Spinal cord (tissue), 9 donors: ENCODE measurements at regions not wholly inside any gene's neighbourhood (a gene's known extent, or its start where the extent isn't known, plus 50 kb on each side); places are given as distances from the start of the nearest gene placed in this dataset.

ENCODE experiments used
- DNase-seq, 6 donors: peaks; one replicate each; pipeline versions ENCODE4 v3.0.0 to v3.0.0-alpha.2; 2013 to 2015; ENCODE audit warnings: low spot score in 6 of 6, low read depth in 4 of 6
- H3K27ac ChIP-seq: one replicate; pipeline ENCODE4 v1.5.1; 2013; ENCODE audit warnings: low read depth, low read length, control low read depth
- H3K27me3 ChIP-seq: one replicate; pipeline ENCODE4 v1.6.1; 2013; ENCODE audit warnings: low read length; ENCODE audit not compliant: control insufficient read depth, insufficient read depth
- H3K36me3 ChIP-seq: one replicate; pipeline ENCODE4 v1.6.1; 2013; ENCODE audit warnings: low read length; ENCODE audit not compliant: control insufficient read depth, insufficient read depth
- H3K4me1 ChIP-seq: one replicate; pipeline ENCODE4 v1.6.1; 2013; ENCODE audit warnings: low read length; ENCODE audit not compliant: control insufficient read depth, insufficient read depth
- H3K4me3 ChIP-seq: one replicate; pipeline ENCODE4 v1.5.1; 2013; ENCODE audit warnings: low read depth, low read length, control low read depth
- H3K9me3 ChIP-seq: one replicate; pipeline ENCODE4 v1.6.1; 2013; ENCODE audit warnings: low read length; ENCODE audit not compliant: control insufficient read depth, insufficient read depth
- WGBS: methylation state at CpG from one replicate; pipeline ENCODE4 v1.1.5; 2013; ENCODE audit warnings: missing lambda C conversion rate; ENCODE audit not compliant: insufficient coverage; 5-methylcytosine and 5-hydroxymethylcytosine counted together
- donor health status: healthy.

DNA sequence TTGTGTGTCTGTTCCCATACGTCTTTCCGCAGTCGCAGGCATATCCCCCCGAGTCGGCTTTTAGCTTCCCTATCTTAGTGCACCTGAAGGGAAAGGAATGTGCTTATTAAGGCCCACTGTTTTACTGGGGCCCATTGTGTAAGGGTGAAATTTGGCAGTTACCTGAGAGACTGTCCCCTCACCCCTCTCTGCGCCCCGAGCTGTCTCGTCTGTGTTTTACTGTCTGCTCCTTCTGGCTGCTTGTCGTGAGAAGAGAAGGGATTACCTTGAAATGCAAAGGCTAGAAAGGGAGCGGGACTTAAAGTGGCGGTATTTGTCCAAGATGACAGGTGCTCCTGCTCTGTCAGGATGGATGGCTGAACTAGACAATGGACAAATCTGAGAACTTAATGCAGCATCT is 233.0 kb upstream of the POU1F1 start:
- H3K36me3 ChIP-seq: no peaks in the 10 kb centered on the region
- peak in 2 of 6 donors; percentile 9 to 17 for DNase-seq
- H3K4me3 ChIP-seq: no peak overlapping the region
- no peaks in the 10 kb centered on the region for H3K9me3 ChIP-seq
- 71% methylated on average over 4 of the region's 11 CpGs for WGBS
- no peaks in the 10 kb centered on the region for H3K4me1 ChIP-seq
- H3K27ac ChIP-seq: no peak overlapping the region
- no peaks in the 10 kb centered on the region for H3K27me3 ChIP-seq

DNA sequence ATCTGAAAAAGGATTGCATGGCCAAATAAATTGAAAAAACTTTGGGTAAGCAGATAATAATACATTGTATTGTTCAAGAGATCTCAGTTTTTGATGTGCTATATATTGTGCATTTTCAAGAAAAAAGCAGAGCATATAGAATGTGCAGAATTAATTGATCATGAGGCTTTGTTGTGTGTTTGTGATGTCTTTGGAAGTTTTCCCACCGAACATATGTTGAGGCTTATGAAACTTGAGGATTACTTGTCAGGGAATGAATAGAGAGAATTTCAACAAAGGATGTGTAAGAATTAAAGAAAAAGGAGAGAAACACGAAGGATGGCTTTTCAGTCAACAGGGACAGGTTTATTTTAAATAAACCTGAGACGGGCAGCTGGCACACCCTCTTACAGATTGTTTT is 232.5 kb upstream of the POU1F1 start:
- Histone ChIP-seq H3K4me3 (no peak overlapping the region), H3K4me1 (no peaks in the 10 kb centered on the region), H3K36me3 (no peaks in the 10 kb centered on the region), H3K27ac (no peak overlapping the region), H3K9me3 (no peaks in the 10 kb centered on the region), H3K27me3 (no peaks in the 10 kb centered on the region)
- 53% methylated on average over 3 of the region's 3 CpGs for WGBS
- peak in 1 of 6 donors; percentile 72 for DNase-seq

DNA sequence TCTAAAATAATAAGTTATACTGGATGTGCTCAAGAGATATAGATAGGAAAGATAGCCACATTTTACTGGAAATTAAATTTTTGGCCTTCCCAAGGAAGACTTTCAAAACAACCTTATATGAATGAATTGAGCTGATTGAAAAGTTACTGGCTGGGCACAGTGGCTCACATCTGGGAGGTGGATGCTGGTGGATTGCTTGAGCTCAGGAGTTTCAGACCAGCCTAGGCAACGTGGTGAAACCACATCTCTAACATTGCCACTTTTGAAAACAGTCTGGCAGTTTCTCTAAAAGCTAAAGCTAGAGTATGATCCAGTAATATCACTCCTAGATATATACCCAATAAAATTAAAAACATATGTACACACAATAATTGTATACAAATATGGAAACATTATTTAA is 231.4 kb upstream of the POU1F1 start:
- H3K4me3 ChIP-seq: no peak overlapping the region
- no peaks in the 10 kb centered on the region for H3K36me3 ChIP-seq
- WGBS: no CpG with 5 or more reads among the region's 1 CpG
- no peaks in the 10 kb centered on the region for H3K27me3 ChIP-seq
- H3K4me1 ChIP-seq: no peaks in the 10 kb centered on the region
- no peak overlapping the region for H3K27ac ChIP-seq
- no peak for DNase-seq
- no peaks in the 10 kb centered on the region for H3K9me3 ChIP-seq

DNA sequence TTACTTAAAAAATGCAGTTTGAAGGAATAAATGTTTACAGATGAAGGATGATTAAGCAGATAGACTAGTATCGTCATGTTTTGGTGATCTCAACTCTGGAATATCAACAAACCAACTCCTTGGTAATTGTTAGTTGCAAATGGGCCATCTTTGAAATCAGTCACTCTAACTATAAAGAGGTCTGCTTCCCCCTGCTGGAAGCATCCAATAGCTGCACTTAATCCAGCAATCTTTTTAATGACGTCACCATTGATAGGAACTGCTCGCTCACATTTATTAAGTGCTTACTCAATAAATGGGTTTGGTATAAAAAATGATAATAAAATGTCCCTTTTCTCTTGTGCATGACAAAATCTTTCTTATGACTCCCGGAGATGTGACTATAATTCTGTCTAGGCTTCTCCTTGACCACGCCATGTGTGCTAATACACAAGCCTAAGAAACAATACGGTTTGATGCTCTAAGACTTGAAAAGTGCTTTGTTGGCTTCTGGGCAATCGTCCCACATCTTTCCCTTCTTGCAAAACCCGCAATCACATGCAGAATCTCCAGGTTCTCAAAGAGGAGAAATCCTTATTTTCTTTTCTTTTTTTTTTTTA is 227.6 kb upstream of the POU1F1 start:
- WGBS: 66% methylated on average over 3 of the region's 8 CpGs
- DNase-seq: peak in 4 of 6 donors; percentile 2 to 64 (median 34)
- H3K9me3 ChIP-seq: no peaks in the 10 kb centered on the region

DNA sequence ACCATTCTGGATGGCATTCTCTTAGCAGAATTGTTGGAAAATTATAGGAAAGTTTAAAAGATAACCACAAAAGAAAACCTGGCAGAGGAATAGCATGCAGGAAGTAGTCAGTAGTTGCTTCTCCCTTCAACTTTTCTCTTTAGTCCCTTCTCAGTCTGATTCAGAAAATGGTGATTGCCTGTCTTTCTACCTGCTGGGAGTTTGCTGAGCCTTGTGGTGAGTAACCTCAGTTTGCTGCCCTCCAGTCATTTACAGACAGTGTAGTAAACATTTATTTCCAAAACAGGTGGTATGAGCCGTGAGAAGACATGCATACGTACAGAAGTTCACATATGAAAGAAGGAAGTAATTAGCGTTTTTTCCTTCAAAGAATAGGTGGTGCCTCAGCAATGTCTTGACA is 224.7 kb upstream of the POU1F1 start:
- Histone ChIP-seq H3K4me3 (no peak overlapping the region), H3K27me3 (no peaks in the 10 kb centered on the region), H3K36me3 (no peaks in the 10 kb centered on the region), H3K4me1 (no peaks in the 10 kb centered on the region), H3K9me3 (no peaks in the 10 kb centered on the region), H3K27ac (no peak overlapping the region)
- no CpG with 5 or more reads among the region's 3 CpGs for WGBS
- no peak for DNase-seq

More for the DNA sequence above, 227.6 kb upstream of the POU1F1 start:
- H3K4me1 ChIP-seq: no peaks in the 10 kb centered on the region
- H3K27me3 ChIP-seq: no peaks in the 10 kb centered on the region
- no peak overlapping the region for H3K27ac ChIP-seq
- no peaks in the 10 kb centered on the region for H3K36me3 ChIP-seq
- H3K4me3 ChIP-seq: no peak overlapping the region

DNA sequence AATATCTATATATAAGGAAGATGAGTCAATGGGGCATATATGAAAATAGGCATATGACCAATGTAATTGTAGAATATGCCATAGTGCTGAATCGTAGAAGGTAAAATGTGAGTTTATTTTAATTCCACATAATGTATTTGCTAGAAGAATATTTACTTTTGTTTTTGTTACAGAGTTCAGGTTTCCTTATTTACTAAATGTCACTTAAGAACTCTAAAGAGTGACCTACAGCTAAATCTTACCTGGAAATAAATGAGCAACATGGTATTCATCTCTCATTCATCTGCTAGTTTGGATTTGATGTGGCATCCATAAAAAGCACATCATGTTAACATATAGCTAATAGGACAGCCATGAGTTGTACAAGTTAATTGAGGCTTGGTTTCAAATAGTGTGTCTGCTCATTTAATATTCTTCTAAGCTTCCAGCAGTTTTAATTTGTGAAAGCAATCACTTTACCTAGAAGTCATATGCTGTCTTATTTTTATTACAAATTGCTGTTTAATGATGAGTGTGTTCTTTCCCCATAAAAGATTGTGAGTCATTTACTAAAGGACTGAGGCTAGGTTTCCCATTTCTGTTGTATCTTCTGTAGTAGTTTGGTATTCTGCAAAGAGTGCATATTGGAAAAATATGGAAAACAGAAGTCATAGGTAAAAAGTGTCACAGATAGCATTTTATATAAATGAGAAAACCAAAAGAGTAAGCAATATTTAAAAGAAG is 222.1 kb upstream of the POU1F1 start:
- WGBS: no CpG with 5 or more reads among the region's 1 CpG

DNA sequence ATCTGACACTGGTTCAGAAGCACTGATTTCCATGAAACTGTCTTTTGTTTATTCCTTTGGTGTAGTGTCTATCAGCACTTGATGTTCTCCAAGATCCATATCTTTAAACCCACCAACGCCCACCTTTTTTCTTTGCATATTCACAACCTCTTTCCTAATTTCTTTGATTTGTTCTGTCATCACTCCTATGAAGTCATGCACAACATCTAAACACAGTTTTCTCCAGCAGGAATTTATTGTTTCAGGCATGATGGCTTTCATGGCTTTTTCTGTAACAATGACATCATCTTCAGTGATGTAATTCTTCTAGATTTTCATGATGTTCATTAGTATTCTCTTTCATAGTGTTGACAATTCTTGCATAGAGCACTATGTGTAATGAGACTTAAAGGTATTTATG is 219.6 kb upstream of the POU1F1 start:
- Histone ChIP-seq H3K4me1 (no peaks in the 10 kb centered on the region), H3K27me3 (no peaks in the 10 kb centered on the region), H3K9me3 (no peaks in the 10 kb centered on the region), H3K27ac (no peak overlapping the region), H3K36me3 (no peaks in the 10 kb centered on the region), H3K4me3 (no peak overlapping the region)
- no peak for DNase-seq
- whole genome bisulfite sequencing: 91% methylated on average over 1 of the region's 1 CpG

More for the DNA sequence above, 222.1 kb upstream of the POU1F1 start:
- Histone ChIP-seq H3K36me3 (no peaks in the 10 kb centered on the region), H3K4me3 (no peak overlapping the region), H3K27ac (no peak overlapping the region), H3K9me3 (no peaks in the 10 kb centered on the region), H3K27me3 (no peaks in the 10 kb centered on the region), H3K4me1 (no peaks in the 10 kb centered on the region)
- peak in 1 of 6 donors; percentile 28 for DNase-seq

DNA sequence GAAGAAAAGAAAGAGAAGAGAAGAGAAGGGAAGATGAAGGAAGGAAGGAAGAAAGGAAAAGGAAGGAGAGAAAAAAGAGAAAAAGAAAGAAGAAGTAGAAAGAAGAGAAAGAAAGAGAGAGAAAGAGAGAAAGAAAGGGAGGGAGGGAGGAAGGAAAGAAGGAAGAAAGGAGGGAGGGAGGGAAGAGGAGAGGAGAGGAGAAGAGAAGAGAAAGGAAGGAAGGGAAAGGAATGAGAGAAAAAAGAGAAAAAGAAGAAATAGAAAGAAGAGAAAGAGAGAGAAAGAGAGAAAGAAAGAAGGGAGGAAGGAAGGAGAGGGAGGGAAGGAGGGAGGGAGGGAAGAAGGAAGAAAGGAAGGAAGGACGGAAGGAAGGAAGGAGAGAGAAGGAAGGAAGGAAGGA is 217.9 kb upstream of the POU1F1 start:
- no peaks in the 10 kb centered on the region for H3K27me3 ChIP-seq
- 94% methylated on average over 1 of the region's 1 CpG for WGBS
- H3K36me3 ChIP-seq: no peaks in the 10 kb centered on the region
- H3K4me3 ChIP-seq: no peak overlapping the region
- no peaks in the 10 kb centered on the region for H3K9me3 ChIP-seq
- H3K4me1 ChIP-seq: no peaks in the 10 kb centered on the region
- no peak overlapping the region for H3K27ac ChIP-seq
- no peak for DNase-seq

DNA sequence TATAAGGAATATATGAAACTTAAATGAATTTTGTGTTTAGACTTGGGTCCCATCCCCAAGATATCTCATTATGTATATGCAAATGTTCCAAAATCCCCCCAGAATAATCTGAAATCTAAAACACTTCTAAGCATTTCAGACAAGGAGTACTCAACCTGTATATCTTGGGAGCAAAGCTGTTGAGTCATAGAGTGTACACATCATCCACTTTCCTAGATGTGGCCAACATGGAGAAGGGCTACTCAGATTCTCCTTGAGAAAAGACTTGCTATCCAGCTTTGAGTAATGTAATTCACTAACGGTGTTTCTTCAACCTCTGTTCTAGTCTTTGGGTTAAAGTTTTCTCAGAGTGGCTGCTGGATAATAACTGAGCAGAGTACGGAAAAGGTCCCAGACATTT is 215.5 kb upstream of the POU1F1 start:
- WGBS: no CpG with 5 or more reads among the region's 2 CpGs
- H3K4me3 ChIP-seq: no peak overlapping the region
- no peaks in the 10 kb centered on the region for H3K9me3 ChIP-seq
- no peaks in the 10 kb centered on the region for H3K36me3 ChIP-seq
- H3K27ac ChIP-seq: no peak overlapping the region
- no peaks in the 10 kb centered on the region for H3K4me1 ChIP-seq
- H3K27me3 ChIP-seq: no peaks in the 10 kb centered on the region
- DNase-seq: peak in 1 of 6 donors; percentile 12

DNA sequence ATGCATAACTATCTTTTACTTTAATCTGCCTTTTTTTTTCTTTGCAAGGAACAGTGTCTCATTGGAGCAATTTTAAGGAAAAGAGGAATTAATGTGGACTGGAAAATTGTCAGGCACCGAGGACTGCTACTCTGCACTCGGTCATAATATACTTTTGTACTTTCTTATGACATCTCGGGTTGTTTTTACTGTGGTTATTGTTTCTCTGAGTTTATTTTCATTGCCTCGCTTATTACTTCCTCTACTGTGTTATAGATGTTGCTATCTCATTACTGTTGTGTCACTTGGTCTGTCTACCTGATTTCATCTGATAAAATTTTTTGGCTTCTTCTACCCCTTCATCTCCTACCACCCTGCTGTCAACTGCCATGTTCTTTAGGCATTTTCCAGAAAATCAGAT is 213.5 kb upstream of the POU1F1 start:
- no peaks in the 10 kb centered on the region for H3K36me3 ChIP-seq
- no peak overlapping the region for H3K4me3 ChIP-seq
- no peaks in the 10 kb centered on the region for H3K27me3 ChIP-seq
- no peaks in the 10 kb centered on the region for H3K9me3 ChIP-seq
- H3K4me1 ChIP-seq: no peaks in the 10 kb centered on the region
- no peak for DNase-seq
- H3K27ac ChIP-seq: no peak overlapping the region
- WGBS: no CpG with 5 or more reads among the region's 4 CpGs
